Fibroblast of gingiva (primary cell): ENCODE measurements at regions not wholly inside any gene's neighbourhood (a gene's known extent, or its start where the extent isn't known, plus 50 kb on each side); places are given as distances from the start of the nearest gene placed in this dataset.
"Not testable (repeated sequence)": the region's sequence is repeated elsewhere in the genome, so short reads cannot be mapped to it uniquely, and the experiment has no call there.

Experiments
- DNase-seq: peaks from one replicate; pipeline ENCODE4 v3.0.0-alpha.2; 2011; ENCODE audit warnings: low read depth

- DNase-seq, result not testable (repeated sequence)
These were observed 85.1 kb upstream of the MAP4 start for GRCh38 chr3:48101301-48101650.

GRCh38 chr3:48092270-48092669 is 76.1 kb upstream of the MAP4 start:
- no peak for DNase-seq

- no peak for DNase-seq
These were observed 74.1 kb upstream of the MAP4 start for GRCh38 chr3:48090166-48090939.

GRCh38 chr3:48088749-48089466 is 72.7 kb upstream of the MAP4 start:
- DNase-seq, result peak; percentile 97

GRCh38 chr3:48088056-48088748 is 72.0 kb upstream of the MAP4 start:
- DNase-seq, result peak; percentile 10

- peak; percentile 40 for DNase-seq
These were observed 70.5 kb upstream of the MAP4 start for GRCh38 chr3:48086705-48087104.

- no peak for DNase-seq
These were observed 68.7 kb upstream of the MAP4 start for GRCh38 chr3:48084929-48085328.

GRCh38 chr3:48084170-48084569 is 68.0 kb upstream of the MAP4 start:
- no peak for DNase-seq

GRCh38 chr3:48082580-48083184 is 66.5 kb upstream of the MAP4 start:
- no peak for DNase-seq

GRCh38 chr3:48077815-48078214 is 61.6 kb upstream of the MAP4 start:
- peak; percentile 58 for DNase-seq

GRCh38 chr3:48070030-48070429 is 53.8 kb upstream of the MAP4 start:
- no peak for DNase-seq

- DNase-seq, result no peak
These were observed 53.1 kb upstream of the MAP4 start for GRCh38 chr3:48069339-48069738.

GRCh38 chr3:48068886-48069285 is 52.7 kb upstream of the MAP4 start:
- no peak for DNase-seq

- DNase-seq, result not testable (repeated sequence)
These were observed 52.1 kb upstream of the MAP4 start for GRCh38 chr3:48068320-48068719.

- DNase-seq, result no peak
These were observed 51.1 kb upstream of the MAP4 start for GRCh38 chr3:48067271-48067670.
